Testis (tissue), 2 donors: ENCODE measurements at regions not wholly inside any gene's neighbourhood (a gene's known extent, or its start where the extent isn't known, plus 50 kb on each side); places are given as distances from the start of the nearest gene placed in this dataset.

ENCODE experiments used
- CTCF ChIP-seq, 3 experiments: fragments of 450-650 bp in 2 of 3; fragments of 200-600 bp in 1 of 3; sonication (generic) in 1 of 3; IDR thresholded peaks; one replicate each; pipeline ENCODE4 v1.5.1; 2016 to 2019; ENCODE audit warnings: antibody characterized with exemption in 3 of 3, mild to moderate bottlenecking in 2 of 3, moderate library complexity in 1 of 3
- POLR2A ChIP-seq: fragments of 450-650 bp; IDR thresholded peaks from one replicate; pipeline ENCODE4 v1.6.1; 2017; ENCODE audit warnings: antibody characterized with exemption, mild to moderate bottlenecking, moderate library complexity

GRCh38 chr11:90788961-90789360 is 566.1 kb upstream of the CHORDC1 start:
- TF ChIP-seq CTCF (IDR thresholded peaks at IDR 0.05) (no peak), POLR2A (no peak)
